MG63 (cell line): ENCODE measurements at regions not wholly inside any gene's neighbourhood (a gene's known extent, or its start where the extent isn't known, plus 50 kb on each side); places are given as distances from the start of the nearest gene placed in this dataset.

ENCODE experiments used
- DNase-seq: peaks from one replicate; pipeline ENCODE4 v3.0.0-alpha.2; 2020
- H3K27me3 ChIP-seq: fragments of 250-450 bp; sonication (Bioruptor Pico); 2 replicates; pipeline ENCODE4 v1.5.1; 2020; ENCODE audit warnings: mild to moderate bottlenecking, moderate library complexity
- H3K36me3 ChIP-seq: fragments of 250-450 bp; sonication (Bioruptor Pico); 2 replicates; pipeline ENCODE4 v1.5.1; 2020; ENCODE audit warnings: mild to moderate bottlenecking, moderate library complexity
- H3K4me3 ChIP-seq: fragments of 250-450 bp; sonication (Bioruptor Pico); 2 replicates; pipeline ENCODE4 v1.5.1; 2020; ENCODE audit warnings: mild to moderate bottlenecking, moderate library complexity
- H3K9me3 ChIP-seq: fragments of 250-450 bp; sonication (Bioruptor Pico); 2 replicates; pipeline ENCODE4 v1.5.1; 2020; ENCODE audit warnings: mild to moderate bottlenecking, moderate library complexity

GRCh38 chr2:59578349-59578748 is 975.1 kb downstream of the BCL11A start:
- Histone ChIP-seq H3K27me3 (no peaks in the 10 kb centered on the region), H3K4me3 (no peak overlapping the region)

DNA sequence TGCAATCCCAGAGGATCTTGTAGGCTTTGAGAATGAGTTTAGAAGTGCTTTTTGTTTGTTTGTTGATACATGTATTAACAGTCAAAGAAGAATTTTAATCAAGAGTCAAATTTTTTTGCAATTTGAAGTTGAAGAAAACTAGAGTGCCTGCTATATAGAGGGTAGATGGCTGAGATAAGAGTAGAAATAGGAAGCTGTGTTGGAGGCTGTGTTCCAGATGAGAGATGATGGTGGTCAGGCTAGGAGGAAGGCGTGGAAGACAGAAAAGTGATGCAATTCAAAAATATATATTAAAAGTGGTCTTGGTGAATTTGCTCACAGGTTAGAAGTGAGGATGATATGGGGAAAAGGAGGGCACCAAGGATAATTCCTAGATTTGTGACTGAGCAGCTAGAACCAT is 978.3 kb downstream of the BCL11A start:
- no peak for DNase-seq
- Histone ChIP-seq H3K9me3 (no peaks in the 10 kb centered on the region), H3K36me3 (no peaks in the 10 kb centered on the region), H3K4me3 (no peak overlapping the region), H3K27me3 (no peaks in the 10 kb centered on the region)

More at GRCh38 chr2:59578349-59578748, 975.1 kb downstream of the BCL11A start:
- Histone ChIP-seq H3K36me3 (no peaks in the 10 kb centered on the region), H3K9me3 (no peaks in the 10 kb centered on the region)
- DNase-seq, result no peak

DNA sequence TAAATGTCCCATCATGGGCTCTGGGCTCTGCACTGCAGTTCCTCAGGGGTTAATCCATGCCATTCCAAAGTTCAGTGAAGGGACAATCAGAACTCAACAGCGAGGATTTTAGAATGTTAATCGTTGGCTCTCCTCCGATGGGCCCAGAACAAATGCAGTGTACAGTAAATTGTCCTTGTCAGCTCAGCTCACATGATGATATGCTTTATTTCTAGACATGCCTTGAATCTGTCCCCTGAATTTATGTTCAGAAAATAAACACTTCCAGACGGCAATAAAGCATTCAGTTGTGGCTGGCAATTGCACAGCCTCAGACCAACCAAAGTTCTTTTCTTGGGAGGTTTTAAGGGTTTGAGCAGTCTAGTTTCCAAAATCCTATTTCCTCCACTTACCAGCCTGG is 981.2 kb downstream of the BCL11A start:
- no peak for DNase-seq
- H3K27me3 ChIP-seq, result no peaks in the 10 kb centered on the region
- no peaks in the 10 kb centered on the region for H3K36me3 ChIP-seq
- H3K9me3 ChIP-seq, result no peaks in the 10 kb centered on the region
- H3K4me3 ChIP-seq, result no peak overlapping the region

- Histone ChIP-seq H3K36me3 (no peaks in the 10 kb centered on the region), H3K9me3 (no peaks in the 10 kb centered on the region), H3K4me3 (no peak overlapping the region), H3K27me3 (no peaks in the 10 kb centered on the region)
- DNase-seq, result no peak
These were observed 982.6 kb downstream of the BCL11A start for GRCh38 chr2:59570818-59571217.

GRCh38 chr2:59569124-59569523 is 984.3 kb downstream of the BCL11A start:
- Histone ChIP-seq H3K27me3 (no peaks in the 10 kb centered on the region), H3K9me3 (no peaks in the 10 kb centered on the region), H3K4me3 (no peak overlapping the region), H3K36me3 (no peaks in the 10 kb centered on the region)
- no peak for DNase-seq

- no peaks in the 10 kb centered on the region for H3K27me3 ChIP-seq
- H3K36me3 ChIP-seq, result no peaks in the 10 kb centered on the region
- no peak overlapping the region for H3K4me3 ChIP-seq
- H3K9me3 ChIP-seq, result no peaks in the 10 kb centered on the region
- DNase-seq, result no peak
These were observed 985.0 kb downstream of the BCL11A start for GRCh38 chr2:59568461-59568860.

- no peaks in the 10 kb centered on the region for H3K27me3 ChIP-seq
- H3K36me3 ChIP-seq, result no peaks in the 10 kb centered on the region
- no peak for DNase-seq
- no peak overlapping the region for H3K4me3 ChIP-seq
- no peaks in the 10 kb centered on the region for H3K9me3 ChIP-seq
These were observed 986.3 kb downstream of the BCL11A start for GRCh38 chr2:59567151-59567550.

DNA sequence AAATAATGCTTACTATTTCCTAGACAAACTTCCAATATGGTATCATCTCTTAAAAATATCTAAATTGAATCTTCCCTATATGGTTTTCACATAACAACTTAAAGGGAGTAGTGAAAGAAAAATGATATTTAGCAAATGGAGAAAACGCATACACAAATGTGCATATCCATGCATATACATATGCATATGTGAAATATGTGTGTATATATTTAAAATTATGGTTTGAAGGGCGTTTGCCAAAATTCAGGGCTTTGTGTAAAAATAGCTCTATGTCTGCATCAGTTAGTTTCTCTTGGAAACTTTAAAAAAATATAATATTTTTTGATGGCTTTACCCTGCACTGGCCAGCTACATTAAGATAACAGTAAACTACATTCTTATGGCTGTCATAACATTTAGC is 986.7 kb downstream of the BCL11A start:
- H3K27me3 ChIP-seq, result no peaks in the 10 kb centered on the region
- no peaks in the 10 kb centered on the region for H3K9me3 ChIP-seq
- no peak for DNase-seq
- no peaks in the 10 kb centered on the region for H3K36me3 ChIP-seq
- no peak overlapping the region for H3K4me3 ChIP-seq

DNA sequence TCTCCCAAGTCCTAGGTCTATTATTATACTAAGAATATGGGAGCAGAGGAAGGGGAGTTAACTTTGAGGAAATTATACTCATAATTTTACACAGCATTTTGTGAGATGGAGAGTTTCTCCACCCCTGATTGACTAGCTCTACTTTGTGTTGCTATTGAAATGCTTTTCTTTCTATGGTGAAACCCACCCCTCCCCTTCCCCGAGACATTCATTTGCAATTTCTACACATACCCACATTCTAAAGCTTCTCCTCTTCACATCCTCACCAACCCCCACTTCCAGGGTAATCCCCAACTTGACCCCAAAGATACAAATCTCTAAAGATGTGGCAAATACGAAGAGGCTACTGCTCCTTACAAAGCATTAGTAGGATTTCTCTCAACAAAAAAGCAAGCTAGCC is 992.2 kb downstream of the BCL11A start:
- Histone ChIP-seq H3K27me3 (no peaks in the 10 kb centered on the region), H3K4me3 (no peak overlapping the region), H3K9me3 (no peaks in the 10 kb centered on the region), H3K36me3 (no peaks in the 10 kb centered on the region)
- DNase-seq, result no peak

- no peaks in the 10 kb centered on the region for H3K27me3 ChIP-seq
- H3K36me3 ChIP-seq, result no peaks in the 10 kb centered on the region
- H3K4me3 ChIP-seq, result no peak overlapping the region
- no peak for DNase-seq
- no peaks in the 10 kb centered on the region for H3K9me3 ChIP-seq
These were observed 992.7 kb downstream of the BCL11A start for GRCh38 chr2:59560769-59561168.

DNA sequence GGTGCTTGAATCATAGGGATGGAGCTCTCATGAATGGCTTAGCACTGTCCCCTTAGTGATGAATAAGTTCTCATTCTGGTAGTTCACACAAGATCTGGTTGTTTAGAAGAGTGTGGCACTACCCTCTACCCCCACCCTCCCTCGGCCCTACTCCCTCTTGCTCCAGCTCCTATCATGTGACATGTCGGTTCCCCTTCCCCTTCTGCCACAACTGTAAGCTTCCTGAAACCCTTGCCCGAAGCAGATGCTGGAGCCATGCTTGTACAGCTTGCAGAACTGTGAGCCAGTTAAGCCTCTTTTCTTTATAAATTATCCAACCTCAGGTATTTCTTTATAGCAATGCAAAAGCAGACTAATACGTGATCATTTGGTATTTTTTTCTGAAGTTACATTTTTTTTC is 1012.6 kb downstream of the BCL11A start:
- no peaks in the 10 kb centered on the region for H3K27me3 ChIP-seq
- no peaks in the 10 kb centered on the region for H3K9me3 ChIP-seq
- no peak for DNase-seq
- no peaks in the 10 kb centered on the region for H3K36me3 ChIP-seq
- H3K4me3 ChIP-seq, result no peak overlapping the region

- DNase-seq, result no peak
- Histone ChIP-seq H3K4me3 (no peak overlapping the region), H3K9me3 (no peaks in the 10 kb centered on the region), H3K36me3 (no peaks in the 10 kb centered on the region), H3K27me3 (no peaks in the 10 kb centered on the region)
These were observed 1015.0 kb downstream of the BCL11A start for GRCh38 chr2:59538398-59538911.

GRCh38 chr2:59532808-59533207 is 1020.6 kb downstream of the BCL11A start:
- Histone ChIP-seq H3K36me3 (no peaks in the 10 kb centered on the region), H3K9me3 (no peaks in the 10 kb centered on the region), H3K27me3 (no peaks in the 10 kb centered on the region), H3K4me3 (no peak overlapping the region)
- no peak for DNase-seq

DNA sequence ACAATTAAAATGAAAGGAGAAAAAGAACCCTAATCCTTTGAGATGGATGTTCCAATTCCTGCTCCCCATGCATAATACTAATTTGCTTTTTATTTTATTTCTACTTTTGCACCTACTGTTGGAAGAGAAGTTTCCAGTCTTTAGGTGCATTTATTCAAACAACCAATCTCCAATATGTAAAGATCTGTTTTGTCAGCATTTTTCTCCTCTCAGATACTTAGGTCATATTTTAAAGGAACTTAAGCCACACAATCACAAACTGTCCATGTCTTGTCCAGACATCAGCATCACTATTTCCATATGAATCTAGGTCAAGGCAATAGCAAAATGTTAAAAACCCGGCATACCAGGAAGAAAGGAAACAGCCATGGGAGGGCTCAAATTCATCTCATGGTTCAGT is 1023.2 kb downstream of the BCL11A start:
- no peaks in the 10 kb centered on the region for H3K36me3 ChIP-seq
- no peaks in the 10 kb centered on the region for H3K9me3 ChIP-seq
- H3K27me3 ChIP-seq, result no peaks in the 10 kb centered on the region
- no peak overlapping the region for H3K4me3 ChIP-seq
- no peak for DNase-seq

DNA sequence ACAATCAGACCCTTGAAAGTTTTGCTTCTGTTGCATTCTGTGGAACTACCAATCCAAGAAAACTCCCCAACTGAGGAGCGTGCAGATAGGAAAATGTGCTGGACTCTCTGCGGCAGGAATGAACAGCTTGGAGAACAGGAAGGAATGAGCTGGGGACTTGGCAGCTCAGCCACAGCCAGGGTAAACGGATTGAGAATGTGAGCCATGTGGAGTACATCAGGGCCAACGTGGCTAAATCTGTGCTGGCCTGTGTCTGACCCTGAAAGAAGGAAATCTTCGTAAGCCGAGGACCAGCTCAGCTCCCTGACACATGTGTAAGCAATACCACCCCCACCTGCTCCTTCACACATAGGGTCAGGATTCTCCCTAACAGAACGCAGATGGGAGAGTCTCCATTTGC is 1023.7 kb downstream of the BCL11A start:
- no peaks in the 10 kb centered on the region for H3K9me3 ChIP-seq
- H3K27me3 ChIP-seq, result no peaks in the 10 kb centered on the region
- no peaks in the 10 kb centered on the region for H3K36me3 ChIP-seq
- no peak overlapping the region for H3K4me3 ChIP-seq
- DNase-seq, result no peak

DNA sequence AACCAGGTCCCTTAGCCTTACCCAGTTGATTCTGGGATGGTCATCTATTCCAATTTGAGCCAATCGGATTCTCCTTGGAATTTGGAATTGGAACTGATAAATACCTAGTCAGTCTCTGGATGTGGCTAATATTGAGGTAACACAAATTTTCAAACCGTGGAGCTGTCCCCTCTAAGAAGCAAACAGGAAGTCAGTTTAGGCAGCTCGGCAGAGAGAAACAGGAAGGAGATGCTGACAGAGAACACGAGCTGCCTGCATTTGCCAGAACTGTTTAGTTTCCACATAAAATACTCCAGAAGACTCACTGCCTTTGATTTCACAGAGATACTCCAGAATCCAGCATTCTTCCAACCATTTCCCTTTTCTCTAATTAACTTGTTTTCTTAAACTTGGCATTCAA is 1024.9 kb downstream of the BCL11A start:
- H3K27me3 ChIP-seq, result no peaks in the 10 kb centered on the region

GRCh38 chr2:59502981-59503380 is 1050.5 kb downstream of the BCL11A start:
- H3K27me3 ChIP-seq, result no peaks in the 10 kb centered on the region
- no peaks in the 10 kb centered on the region for H3K9me3 ChIP-seq
- H3K4me3 ChIP-seq, result no peak overlapping the region
- no peak for DNase-seq
- H3K36me3 ChIP-seq, result no peaks in the 10 kb centered on the region

More for the DNA sequence above, 1024.9 kb downstream of the BCL11A start:
- no peak for DNase-seq
- H3K9me3 ChIP-seq, result no peaks in the 10 kb centered on the region
- H3K4me3 ChIP-seq, result no peak overlapping the region
- H3K36me3 ChIP-seq, result no peaks in the 10 kb centered on the region

GRCh38 chr2:59490994-59491393 is 1062.5 kb downstream of the BCL11A start:
- no peaks in the 10 kb centered on the region for H3K9me3 ChIP-seq
- DNase-seq, result no peak
- no peak overlapping the region for H3K4me3 ChIP-seq
- H3K27me3 ChIP-seq, result no peaks in the 10 kb centered on the region
- H3K36me3 ChIP-seq, result no peaks in the 10 kb centered on the region

DNA sequence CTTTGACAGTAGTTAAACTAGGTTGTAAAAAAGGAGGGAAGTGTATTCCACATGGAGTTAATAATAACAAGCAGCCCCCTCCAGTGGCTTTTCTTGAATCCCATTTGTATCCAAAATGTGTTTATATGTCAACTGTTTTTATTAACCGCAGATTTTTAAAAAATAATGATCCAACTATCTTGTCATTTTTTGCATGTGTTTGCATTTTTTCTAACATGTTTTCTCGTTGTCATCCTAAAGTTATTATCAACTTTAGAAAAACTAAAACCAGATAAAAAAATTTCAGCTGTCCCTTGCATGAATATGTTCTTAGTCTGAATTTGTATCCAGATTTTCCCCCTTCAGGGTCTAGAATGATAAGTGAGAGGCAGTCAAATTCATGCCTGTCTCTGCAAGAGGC is 1063.3 kb downstream of the BCL11A start:
- Histone ChIP-seq H3K4me3 (no peak overlapping the region), H3K36me3 (no peaks in the 10 kb centered on the region), H3K9me3 (no peaks in the 10 kb centered on the region), H3K27me3 (no peaks in the 10 kb centered on the region)
- no peak for DNase-seq
